ENCODE measurements at regions not wholly inside any gene's neighbourhood (a gene's known extent, or its start where the extent isn't known, plus 50 kb on each side); places are given as distances from the start of the nearest gene placed in this dataset.
A peak's percentile ranks its signal among the peaks of the same experiment; 100 is the strongest.

DNA sequence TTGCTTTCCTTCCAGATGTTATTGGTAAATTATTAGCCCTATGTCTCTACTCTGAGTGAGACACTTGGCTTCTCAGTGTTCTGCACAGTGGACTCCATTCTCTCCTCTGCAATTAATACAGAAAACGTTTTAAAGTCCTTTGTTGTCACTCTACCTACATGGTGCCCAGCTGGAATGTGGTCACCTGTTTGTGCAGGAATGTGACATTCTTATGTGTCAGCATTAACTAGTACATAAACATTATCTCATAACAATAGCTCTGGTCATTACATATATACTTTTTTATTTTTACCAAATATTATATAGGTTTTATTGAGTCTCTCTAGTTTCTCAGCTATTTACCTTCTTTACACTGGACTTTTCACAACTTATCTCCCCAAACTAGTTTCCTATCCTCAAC lies 147.0 kb upstream of the KCNMB2 start:
- no peak for DNase-seq

DNA sequence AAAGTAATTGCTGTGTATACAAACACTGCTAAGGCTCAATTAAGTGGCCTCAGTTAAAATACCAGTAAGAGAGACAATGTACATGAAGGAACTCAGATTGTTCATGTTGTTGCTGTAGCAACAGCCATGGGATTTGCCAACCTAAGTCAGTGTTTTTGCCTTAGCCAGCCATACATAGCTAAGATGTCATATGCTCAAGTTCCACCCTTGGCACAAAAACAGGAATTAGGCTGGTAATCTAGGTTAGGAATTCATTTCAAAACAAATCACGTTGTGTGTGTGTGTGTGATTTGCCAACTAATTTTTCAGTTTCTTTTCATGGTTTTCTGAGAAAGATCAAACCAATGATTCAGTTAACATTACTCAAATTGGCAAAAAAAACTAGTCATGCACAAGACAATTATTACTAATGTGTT lies 143.7 kb upstream of the KCNMB2 start:
- no peak for DNase-seq

DNA sequence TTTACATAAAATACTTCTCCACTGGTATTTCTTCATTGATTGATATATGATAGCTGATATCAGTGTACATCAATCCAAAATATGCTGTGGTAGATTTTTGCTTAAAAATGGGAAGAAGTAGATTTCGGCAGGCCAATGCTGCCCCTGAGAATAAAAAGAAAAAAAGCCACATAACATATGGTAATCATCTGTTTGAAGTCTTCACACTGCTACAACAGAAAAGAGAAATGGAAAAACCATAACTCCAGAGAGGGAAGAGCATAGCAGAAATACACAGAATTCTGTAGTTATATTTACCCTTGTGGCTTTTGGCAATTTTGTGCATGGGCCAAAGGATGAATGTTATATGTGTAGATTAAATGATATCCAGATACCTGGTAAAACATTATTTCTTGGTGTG lies 143.1 kb upstream of the KCNMB2 start:
- DNase-seq: no peak

DNA sequence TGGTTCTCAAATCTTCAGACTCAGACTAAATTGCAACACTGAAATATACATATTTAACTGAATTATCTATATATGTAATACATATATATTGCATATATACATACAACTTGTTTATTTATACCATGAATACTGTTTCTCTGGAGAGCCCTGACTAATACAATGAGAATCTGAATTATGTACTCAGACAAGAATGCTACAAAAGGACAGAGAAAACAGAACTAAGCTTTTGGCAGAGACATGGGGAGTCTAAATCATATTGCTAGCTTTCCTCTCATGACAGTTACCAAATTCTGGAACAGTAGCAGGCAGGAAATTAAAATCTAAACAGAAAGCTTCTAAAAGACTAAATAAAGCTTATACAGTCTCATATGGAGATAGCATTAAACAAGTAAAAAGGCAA lies 142.4 kb upstream of the KCNMB2 start:
- DNase-seq: no peak

GRCh38 chr3:178396318-178396717 lies 139.9 kb upstream of the KCNMB2 start:
- DNase-seq: no peak

DNA sequence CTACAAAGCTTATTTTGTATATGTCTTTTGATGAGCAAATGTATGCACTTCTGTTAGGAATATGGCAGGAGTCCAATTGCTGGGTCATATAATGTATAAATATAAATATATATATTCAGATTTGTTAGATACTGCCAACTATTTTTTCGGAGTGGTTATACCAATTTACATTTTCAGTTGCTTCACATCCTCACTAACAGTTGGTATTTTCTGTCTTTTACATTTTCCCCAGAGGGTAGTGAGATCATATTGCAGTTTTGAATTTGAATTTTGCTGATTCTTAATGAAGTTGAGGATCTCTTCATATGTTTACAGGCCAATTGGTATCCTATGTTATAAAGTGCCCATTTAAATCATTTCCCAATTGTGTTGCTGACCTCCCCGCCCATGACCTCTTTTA lies 139.0 kb upstream of the KCNMB2 start:
- no peak for DNase-seq

- no peak for DNase-seq
Measured at GRCh38 chr3:178397836-178398235, 138.4 kb upstream of the KCNMB2 start.

- DNase-seq: peak; percentile 49
Measured at GRCh38 chr3:178404961-178405360, 131.3 kb upstream of the KCNMB2 start.

DNA sequence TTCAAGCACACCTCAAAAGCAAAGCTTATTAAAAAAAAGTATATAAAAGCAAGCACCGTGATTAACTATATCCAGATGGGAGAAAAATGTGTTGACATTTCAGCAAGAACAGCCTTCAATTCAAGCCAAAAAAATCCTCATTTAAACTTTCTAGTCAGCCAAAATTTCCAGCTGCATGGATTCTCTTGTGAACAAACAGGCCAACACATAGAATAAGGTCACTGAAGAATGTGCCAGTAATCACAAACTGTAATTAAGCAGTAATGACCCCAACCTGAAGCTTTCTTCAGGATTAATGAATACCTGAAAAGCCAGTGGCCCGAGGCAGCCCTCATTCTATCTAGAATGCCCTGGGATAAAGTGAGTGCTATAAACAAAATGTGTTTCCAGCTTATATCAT lies 130.7 kb upstream of the KCNMB2 start:
- peak; percentile 77 for DNase-seq

DNA sequence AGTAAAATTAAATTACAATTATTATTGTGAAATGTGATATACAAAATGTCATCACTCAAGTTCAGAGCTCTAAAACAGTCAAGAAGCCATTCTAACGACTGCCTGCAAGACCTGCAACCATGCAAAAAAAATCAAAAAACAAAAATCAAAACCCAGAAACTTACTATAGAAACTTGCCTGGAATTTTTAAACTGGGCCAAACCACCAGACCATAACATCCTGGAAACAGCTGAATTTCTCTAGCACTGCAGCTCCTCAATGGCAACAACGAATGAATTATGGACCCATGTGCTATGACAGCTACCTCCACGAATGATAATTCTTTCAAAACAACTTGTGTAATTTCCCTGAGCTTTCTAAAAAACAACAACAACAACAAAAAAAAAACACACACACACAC lies 130.0 kb upstream of the KCNMB2 start:
- peak; percentile 49 for DNase-seq

DNA sequence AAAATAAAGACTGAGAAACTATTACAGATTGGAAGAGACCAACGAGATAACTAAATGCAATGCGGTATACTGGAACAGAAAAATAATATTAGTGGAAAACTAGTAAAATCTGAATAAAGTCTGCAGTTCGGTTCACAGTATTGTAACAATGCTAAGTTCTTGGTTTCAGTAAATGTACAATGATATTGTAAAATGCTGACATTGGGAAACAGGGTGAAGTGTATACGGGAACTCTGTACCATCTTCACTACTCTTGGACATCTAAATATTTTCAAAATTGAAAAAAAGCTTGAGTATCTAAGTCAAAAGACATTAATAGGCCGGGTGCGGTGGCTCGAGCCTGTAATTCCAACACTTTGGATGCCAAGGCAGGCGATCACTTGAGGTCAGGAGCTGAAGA lies 120.9 kb upstream of the KCNMB2 start:
- DNase-seq: no peak

GRCh38 chr3:178417736-178418135 lies 118.5 kb upstream of the KCNMB2 start:
- DNase-seq: no peak

DNA sequence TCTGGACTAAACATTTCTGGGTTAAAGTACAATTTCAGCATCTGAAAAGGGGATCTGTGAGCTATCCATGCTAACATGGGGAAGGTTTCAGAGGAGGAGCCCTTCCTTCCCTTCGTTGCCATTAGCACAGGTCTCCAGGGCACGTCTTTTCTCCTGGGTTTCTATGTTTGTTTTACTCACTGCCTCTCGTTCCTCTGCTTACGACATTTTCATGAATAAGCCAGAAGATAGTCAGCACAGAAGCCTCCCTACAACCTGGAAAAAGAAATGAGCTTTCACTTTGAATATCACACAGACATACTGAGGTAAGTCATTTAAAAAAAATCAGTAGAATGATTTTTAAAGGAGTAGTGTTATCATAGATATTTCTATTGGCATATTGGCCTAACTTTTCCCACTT lies 117.2 kb upstream of the KCNMB2 start:
- DNase-seq: no peak

DNA sequence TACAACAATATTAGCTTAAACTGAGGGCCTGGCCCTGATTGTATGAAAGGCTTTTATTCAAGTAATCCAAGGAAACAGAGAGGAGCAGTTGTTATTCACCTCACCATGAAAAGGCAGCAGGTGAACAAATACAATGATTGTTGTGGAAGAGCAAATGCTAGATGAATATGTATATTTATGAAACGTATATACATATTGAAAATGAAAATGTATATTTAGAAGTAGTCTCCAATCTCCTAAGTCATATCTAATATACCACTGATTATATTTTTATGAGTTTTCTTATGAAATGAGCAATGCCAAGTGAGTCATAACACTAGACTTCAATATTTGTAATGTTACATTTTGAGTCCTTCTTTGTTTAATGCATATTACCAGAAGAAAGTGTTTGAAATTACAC lies 116.2 kb upstream of the KCNMB2 start:
- no peak for DNase-seq

- no peak for DNase-seq
Measured at GRCh38 chr3:178421069-178421468, 115.2 kb upstream of the KCNMB2 start.

DNA sequence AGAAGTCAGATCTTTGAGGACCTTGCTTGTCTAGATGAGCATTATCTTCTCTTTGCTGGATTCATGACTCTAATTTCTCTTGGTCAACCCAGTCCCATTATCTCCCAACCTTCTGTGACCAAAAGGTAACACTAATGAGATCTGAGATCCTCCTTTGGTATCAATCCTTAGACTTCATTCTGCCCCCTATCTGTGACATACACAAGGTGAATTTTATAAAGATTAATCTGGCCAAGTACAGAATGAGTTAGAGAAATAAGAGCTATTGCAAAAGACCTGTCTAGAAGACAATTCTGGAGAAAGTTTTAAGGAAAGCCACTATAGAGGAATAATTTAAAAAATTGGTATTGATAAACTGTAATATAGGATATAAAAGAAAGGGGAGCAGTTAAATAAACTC lies 113.8 kb upstream of the KCNMB2 start:
- DNase-seq: no peak

GRCh38 chr3:178428037-178428436 lies 108.2 kb upstream of the KCNMB2 start:
- DNase-seq: no peak

- DNase-seq: no peak
Measured at GRCh38 chr3:178434206-178434805, 101.9 kb upstream of the KCNMB2 start.

DNA sequence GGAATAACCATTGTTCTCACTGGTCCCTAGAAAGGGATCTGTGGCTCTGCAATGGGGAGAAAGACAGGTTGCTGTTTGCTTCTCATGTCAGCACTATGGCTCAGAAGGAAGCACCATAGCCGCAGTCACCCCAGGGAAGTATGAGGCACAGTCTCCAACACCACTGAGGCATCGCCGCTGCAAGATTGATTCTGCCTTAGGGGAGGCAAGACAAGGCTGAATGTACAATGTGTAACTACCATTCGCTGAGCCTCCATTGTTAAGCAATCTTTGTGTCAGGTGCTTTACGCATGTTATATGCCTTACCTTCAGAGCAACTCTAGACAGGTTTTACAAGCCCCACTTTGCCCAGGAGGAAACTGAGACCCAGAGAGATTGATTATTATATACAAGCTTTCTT lies 100.7 kb upstream of the KCNMB2 start:
- no peak for DNase-seq

DNA sequence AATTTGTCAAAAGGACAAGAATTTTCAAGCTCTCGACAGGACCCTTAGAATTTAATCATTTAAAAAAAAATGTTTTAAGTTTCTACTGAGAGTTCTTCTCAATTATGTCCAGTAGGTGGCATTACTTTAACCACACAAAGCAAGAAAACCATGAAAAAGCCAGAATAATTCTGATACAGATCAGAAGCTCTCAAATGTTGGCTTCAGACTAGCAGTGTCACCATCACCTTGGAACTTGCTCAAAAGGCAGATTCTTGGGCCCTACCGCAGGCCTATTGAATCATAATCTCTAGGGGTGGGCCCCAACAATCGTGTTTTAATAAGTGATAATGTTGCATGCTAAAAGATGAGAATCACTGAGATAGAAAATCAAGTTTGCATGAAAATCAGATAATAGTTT lies 99.5 kb upstream of the KCNMB2 start:
- DNase-seq: peak; percentile 45

DNA sequence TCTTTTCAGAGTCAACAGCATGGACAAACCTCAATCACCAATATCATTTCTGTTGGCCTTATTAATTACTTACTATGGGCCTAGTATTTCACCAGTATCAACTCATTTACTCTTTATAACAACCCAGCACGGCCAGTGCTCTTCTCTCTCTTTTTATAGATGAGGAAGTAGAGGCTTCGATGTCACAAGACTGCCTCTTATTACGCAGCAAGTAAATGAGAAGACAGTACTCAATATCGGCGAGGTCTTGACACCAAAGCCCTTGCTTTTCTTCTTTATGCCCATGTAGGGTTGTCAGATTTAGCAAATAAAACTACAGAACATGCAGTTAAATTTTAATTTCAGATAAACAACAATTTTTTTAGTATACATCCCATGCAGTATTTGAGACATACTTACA lies 99.0 kb upstream of the KCNMB2 start:
- no peak for DNase-seq

GRCh38 chr3:178439504-178439903 lies 96.7 kb upstream of the KCNMB2 start:
- no peak for DNase-seq

DNA sequence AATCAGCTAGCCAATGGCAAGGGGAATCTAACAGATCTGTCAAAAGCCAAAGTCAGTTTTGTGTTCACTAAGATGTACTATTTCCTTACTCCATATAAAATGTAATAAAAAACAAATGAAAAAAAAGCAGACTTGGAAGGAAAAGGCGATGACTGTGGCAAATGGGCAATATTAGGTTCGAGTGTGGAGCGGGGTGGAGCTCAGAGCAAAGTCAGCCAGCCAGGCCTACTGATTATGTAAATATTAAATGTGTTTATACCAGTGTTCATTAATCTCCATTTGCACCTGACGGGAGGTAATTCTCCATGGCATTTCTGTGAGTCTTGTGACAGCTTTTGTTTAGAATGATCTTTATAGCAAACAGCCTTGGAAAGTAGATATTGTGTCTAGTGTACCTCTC lies 96.2 kb upstream of the KCNMB2 start:
- DNase-seq: no peak

DNA sequence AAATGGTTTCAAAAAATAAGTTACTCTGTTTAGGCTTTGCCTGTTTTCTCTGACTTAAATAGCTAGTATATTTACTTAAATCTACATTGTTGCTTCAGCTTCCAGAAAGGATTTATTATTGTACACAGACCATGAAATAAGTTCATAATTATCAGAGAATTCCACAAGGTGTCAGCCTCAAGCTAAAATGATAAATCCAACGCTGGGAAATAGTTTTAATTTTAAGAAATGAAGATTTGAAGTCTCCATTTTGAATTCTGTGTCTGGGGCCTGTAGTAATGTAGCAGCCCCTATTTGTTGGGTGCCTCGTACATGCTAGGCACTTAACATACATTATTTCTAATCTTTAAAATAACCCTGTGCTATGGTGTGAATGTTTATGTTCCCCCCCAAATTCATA lies 92.6 kb upstream of the KCNMB2 start:
- DNase-seq: no peak

GRCh38 chr3:178445139-178445538 lies 91.1 kb upstream of the KCNMB2 start:
- no peak for DNase-seq
